ENCODE measurements at regions not wholly inside any gene's neighbourhood (a gene's known extent, or its start where the extent isn't known, plus 50 kb on each side); places are given as distances from the start of the nearest gene placed in this dataset.
"Not testable (repeated sequence)": the region's sequence is repeated elsewhere in the genome, so short reads cannot be mapped to it uniquely, and the experiment has no call there.

GRCh38 chr3:178359728-178360127, 176.5 kb upstream of the KCNMB2 start (continued):
- TF ChIP-seq, protein P1, sequence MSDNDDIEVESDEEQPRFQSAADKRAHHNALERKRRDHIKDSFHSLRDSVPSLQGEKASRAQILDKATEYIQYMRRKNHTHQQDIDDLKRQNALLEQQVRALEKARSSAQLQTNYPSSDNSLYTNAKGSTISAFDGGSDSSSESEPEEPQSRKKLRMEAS (IDR thresholded peaks at IDR 0.05), result no peak
- TF ChIP-seq ASH2L (IDR thresholded peaks at IDR 0.05; ENCODE audit: low read length), result no peak

GRCh38 chr3:178363048-178363447, 173.2 kb upstream of the KCNMB2 start:
- H3K4me3 ChIP-seq (ENCODE audit: extremely low read depth in 1 of 4, insufficient read depth in 2 of 4, low read depth in 3 of 4, low read length in 4 of 4); H3K18ac ChIP-seq (ENCODE audit: extremely low read depth, low read length); H3K14ac ChIP-seq (ENCODE audit: insufficient read length); H2BK15ac ChIP-seq (ENCODE audit: low read length); H2BK12ac ChIP-seq (ENCODE audit: low read depth, low read length); H4K5ac ChIP-seq (ENCODE audit: insufficient read length, low read depth, low read length); H2BK20ac ChIP-seq (ENCODE audit: low read length); H2BK5ac ChIP-seq (ENCODE audit: low read depth, low read length); FAIRE-seq; H3K23ac ChIP-seq (ENCODE audit: insufficient read length); H3K4me1 ChIP-seq (replicated peaks in 1 of 4; ENCODE audit: control insufficient read depth in 3 of 4, insufficient read depth in 4 of 4, low read length in 3 of 4); H3K27ac ChIP-seq (ENCODE audit: low read depth, low read length); H3K36me3 ChIP-seq (ENCODE audit: control insufficient read depth in 2 of 4, insufficient read depth in 4 of 4, low read length in 3 of 4); POLR2A ChIA-PET (ENCODE audit: partially characterized antibody); H3K79me1 ChIP-seq (ENCODE audit: low read depth, low read length); H3K9ac ChIP-seq (replicated peaks in 1 of 4; ENCODE audit: extremely low read depth in 1 of 4, low read depth in 3 of 4, low read length in 3 of 4); H3K56ac ChIP-seq (replicated peaks; ENCODE audit: insufficient read length, low read depth, low read length); H3K4ac ChIP-seq (replicated peaks; ENCODE audit: insufficient read length, low read depth, low read length); H3K4me2 ChIP-seq (ENCODE audit: insufficient read depth in 1 of 2, low read depth in 2 of 2, low read length in 2 of 2); H2AK5ac ChIP-seq (ENCODE audit: low read depth, low read length); DNase-seq (ENCODE audit: low read depth in 1 of 2, low spot score in 2 of 2); H4K20me1 ChIP-seq (replicated peaks in 1 of 2; ENCODE audit: control insufficient read depth in 1 of 2, insufficient read depth in 2 of 2, low read length in 2 of 2); H4K91ac ChIP-seq (replicated peaks; ENCODE audit: insufficient read length, low read length); H3K23me2 ChIP-seq (ENCODE audit: low read depth, low read length); H3K79me2 ChIP-seq (ENCODE audit: control insufficient read depth in 1 of 2, insufficient read depth in 2 of 2, low read length in 2 of 2); H4K8ac ChIP-seq (ENCODE audit: extremely low read depth, insufficient read depth, low read length); H2BK120ac ChIP-seq (replicated peaks; ENCODE audit: low read depth, low read length); H3K9me3 ChIP-seq (ENCODE audit: insufficient read depth in 2 of 2, low read depth in 1 of 2, low read length in 1 of 2); H3K27me3 ChIP-seq (replicated peaks in 1 of 4; ENCODE audit: control insufficient read depth in 3 of 4, extremely low read depth in 1 of 4, insufficient read depth in 3 of 4, low read length in 3 of 4); H2AFZ ChIP-seq (ENCODE audit: low read length): not testable (repeated sequence)
- WGBS, 2 experiments (ENCODE audit: extremely low coverage in 1 of 2, insufficient coverage in 1 of 2, insufficient read length in 1 of 2, insufficient replicate concordance in 2 of 2, low coverage in 1 of 2, low lambda C conversion rate in 2 of 2, missing lambda C conversion rate in 1 of 2), result 92% methylated on average over 2 of the region's 2 CpGs; no CpG with 5 or more reads in 1 of the 2 experiments
- CTCF ChIA-PET (ENCODE audit: partially characterized antibody), result interaction anchor here (1.1 kb wide), 1 partner anchor 23 kb away, joined by 3 read pairs; no protein-coding TSS in a partner anchor
